H1 (cell line): ENCODE measurements at regions not wholly inside any gene's neighbourhood (a gene's known extent, or its start where the extent isn't known, plus 50 kb on each side); places are given as distances from the start of the nearest gene placed in this dataset.

ENCODE experiments used
- CTCF ChIA-PET: fragments of 300-600 bp; sonication (Branson Sonifier 250); formaldehyde crosslinking; loops from one replicate; lab custom pipeline; 2021; ENCODE audit not compliant: partially characterized antibody; lab: Charles Lee
- POLR2A ChIA-PET: fragments of 300-600 bp; sonication (Branson Sonifier 250); formaldehyde crosslinking; loops from one replicate; lab custom pipeline; 2021; ENCODE audit warnings: inconsistent platforms; ENCODE audit not compliant: partially characterized antibody; lab: Charles Lee
- DNase-seq, 2 experiments: peaks; one replicate each; pipeline versions ENCODE4 v3.0.0 to v3.0.0-alpha.2; 2010 to 2022; ENCODE audit warnings: low spot score in 2 of 2, low read depth in 1 of 2, mixed read lengths in 1 of 2
- FAIRE-seq: peaks from 2 replicates; lab custom pipeline; 2011; peaks lifted over from hg19 to GRCh38; lab: Jason Lieb, UNC
- H2AFZ ChIP-seq: 2 replicates; pipeline ENCODE4 v1.8.1; 2012; ENCODE audit warnings: low read length, inconsistent platforms
- H2AK5ac ChIP-seq: 2 replicates; pipeline ENCODE4 v1.6.1; 2013; ENCODE audit warnings: low read depth, low read length
- H2BK120ac ChIP-seq: replicated peaks from 2 replicates; pipeline ENCODE3; 2013; ENCODE audit warnings: low read depth, low read length, inconsistent platforms
- H2BK12ac ChIP-seq: 2 replicates; pipeline ENCODE4 v1.6.1; 2013; ENCODE audit warnings: low read depth, low read length
- H2BK15ac ChIP-seq: 2 replicates; pipeline ENCODE4 v1.6.1; 2013; ENCODE audit warnings: low read length
- H2BK20ac ChIP-seq: 2 replicates; pipeline ENCODE4 v1.6.1; 2013; ENCODE audit warnings: low read length
- H2BK5ac ChIP-seq: 2 replicates; pipeline ENCODE4 v1.6.1; 2013; ENCODE audit warnings: low read depth, low read length
- H3K14ac ChIP-seq: 2 replicates; pipeline ENCODE4 v1.6.1; 2013; ENCODE audit warnings: inconsistent platforms; ENCODE audit not compliant: insufficient read length
- H3K18ac ChIP-seq: 2 replicates; pipeline ENCODE4 v1.6.1; 2013; ENCODE audit warnings: low read length; ENCODE audit errors: extremely low read depth
- H3K23ac ChIP-seq: 2 replicates; pipeline ENCODE4 v1.6.1; 2013; ENCODE audit warnings: inconsistent platforms; ENCODE audit not compliant: insufficient read length
- H3K23me2 ChIP-seq: 2 replicates; pipeline ENCODE4 v1.6.1; 2013; ENCODE audit warnings: low read depth, low read length
- H3K27ac ChIP-seq: 2 replicates; pipeline ENCODE4 v1.6.1; 2011; ENCODE audit warnings: low read depth, low read length, inconsistent platforms
- H3K27me3 ChIP-seq, 4 experiments: replicated peaks in 1 of 4; 1 replicate in 1 of 4; 2 replicates in 3 of 4; pipeline versions ENCODE4 v1.6.1 to v1.8.1; 2011 to 2013; ENCODE audit warnings: low read length in 3 of 4, mild to moderate bottlenecking in 3 of 4, inconsistent platforms in 2 of 4, mixed read lengths in 2 of 4, moderate library complexity in 1 of 4; ENCODE audit not compliant: control insufficient read depth in 3 of 4, insufficient read depth in 3 of 4; ENCODE audit errors: extremely low read depth in 1 of 4
- H3K36me3 ChIP-seq, 4 experiments: 2 replicates each; pipeline versions ENCODE4 v1.6.1 to v1.8.1; 2011 to 2013; ENCODE audit warnings: mild to moderate bottlenecking in 4 of 4, low read length in 3 of 4, moderate library complexity in 2 of 4, control low read depth in 1 of 4, inconsistent platforms in 1 of 4; ENCODE audit not compliant: insufficient read depth in 4 of 4, control insufficient read depth in 2 of 4
- H3K4ac ChIP-seq: replicated peaks from 2 replicates; pipeline ENCODE3; 2013; ENCODE audit warnings: low read length, low read depth, mixed read lengths, inconsistent platforms; ENCODE audit not compliant: insufficient read length
- H3K4me1 ChIP-seq, 4 experiments: replicated peaks in 1 of 4; 1 replicate in 1 of 4; 2 replicates in 3 of 4; pipeline versions ENCODE4 v1.6.1 to v1.8.1; 2011 to 2013; ENCODE audit warnings: low read length in 3 of 4, inconsistent platforms in 2 of 4, mixed read lengths in 1 of 4; ENCODE audit not compliant: insufficient read depth in 4 of 4, control insufficient read depth in 3 of 4
- H3K4me2 ChIP-seq, 2 experiments: 2 replicates each; pipeline versions ENCODE4 v1.6.1 to v1.8.1; 2011 to 2013; ENCODE audit warnings: low read depth in 2 of 2, low read length in 2 of 2, control low read depth in 1 of 2, inconsistent platforms in 1 of 2, mild to moderate bottlenecking in 1 of 2; ENCODE audit not compliant: insufficient read depth in 1 of 2
- H3K4me3 ChIP-seq, 4 experiments: fragments of 200-600, 300-600 bp in 1 of 4; sonication (generic), shearing (Covaris generic), sonication (Bioruptor Twin) in 1 of 4; 2 replicates each; pipeline versions ENCODE4 v1.5.1 to v1.8.1; 2011 to 2016; ENCODE audit warnings: low read length in 4 of 4, low read depth in 3 of 4, control low read depth in 2 of 4, inconsistent platforms in 2 of 4, mild to moderate bottlenecking in 2 of 4, mixed read lengths in 1 of 4, moderate library complexity in 1 of 4; ENCODE audit not compliant: insufficient read depth in 2 of 4; ENCODE audit errors: extremely low read depth in 1 of 4
- H3K56ac ChIP-seq: replicated peaks from 2 replicates; pipeline ENCODE3; 2013; ENCODE audit warnings: low read depth, mild to moderate bottlenecking, mixed read lengths, low read length, inconsistent platforms; ENCODE audit not compliant: insufficient read length
- H3K79me1 ChIP-seq: 2 replicates; pipeline ENCODE4 v1.6.1; 2013; ENCODE audit warnings: low read depth, low read length, control low read depth
- H3K79me2 ChIP-seq, 2 experiments: 2 replicates each; pipeline versions ENCODE4 v1.6.1 to v1.8.1; 2012 to 2013; ENCODE audit warnings: low read length in 2 of 2, mild to moderate bottlenecking in 2 of 2, inconsistent platforms in 1 of 2; ENCODE audit not compliant: insufficient read depth in 2 of 2, control insufficient read depth in 1 of 2
- H3K9ac ChIP-seq, 4 experiments: replicated peaks in 1 of 4; 1 replicate in 1 of 4; 2 replicates in 3 of 4; pipeline versions ENCODE4 v1.6.1 to v1.8.1; 2011 to 2013; ENCODE audit warnings: low read depth in 3 of 4, low read length in 3 of 4, control low read depth in 2 of 4, mild to moderate bottlenecking in 2 of 4, moderate library complexity in 2 of 4, inconsistent platforms in 1 of 4; ENCODE audit errors: extremely low read depth in 1 of 4
- H3K9me3 ChIP-seq, 2 experiments: 2 replicates each; pipeline versions ENCODE4 v1.6.1 to v1.8.1; 2012 to 2013; ENCODE audit warnings: mild to moderate bottlenecking in 2 of 2, moderate library complexity in 2 of 2, control low read depth in 1 of 2, inconsistent platforms in 1 of 2, low read depth in 1 of 2, low read length in 1 of 2, mixed read lengths in 1 of 2; ENCODE audit not compliant: insufficient read depth in 2 of 2
- H4K20me1 ChIP-seq, 2 experiments: replicated peaks in 1 of 2; 2 replicates each; pipeline versions ENCODE3 to v1.8.1; 2011 to 2013; ENCODE audit warnings: inconsistent platforms in 2 of 2, low read length in 2 of 2, mild to moderate bottlenecking in 1 of 2; ENCODE audit not compliant: insufficient read depth in 2 of 2, control insufficient read depth in 1 of 2
- H4K5ac ChIP-seq: 2 replicates; pipeline ENCODE4 v1.6.1; 2013; ENCODE audit warnings: low read length, low read depth, mixed read lengths, inconsistent platforms; ENCODE audit not compliant: insufficient read length
- H4K8ac ChIP-seq: 2 replicates; pipeline ENCODE4 v1.8.0; 2013; ENCODE audit warnings: mild to moderate bottlenecking, moderate library complexity, low read length, inconsistent platforms; ENCODE audit not compliant: insufficient read depth; ENCODE audit errors: extremely low read depth
- H4K91ac ChIP-seq: replicated peaks from 2 replicates; pipeline ENCODE3; 2013; ENCODE audit warnings: low read length, mixed read lengths, inconsistent platforms; ENCODE audit not compliant: insufficient read length
- ATF3 ChIP-seq: IDR thresholded peaks from 2 replicates; pipeline ENCODE4 v1.6.1; 2011; ENCODE audit warnings: low read depth, mild to moderate bottlenecking, low read length; ENCODE audit not compliant: insufficient read depth
- BACH1 ChIP-seq: IDR thresholded peaks from 2 replicates; pipeline ENCODE4 v1.6.1; 2012; ENCODE audit warnings: low read length, improper control_type of control experiment
- CBX8 ChIP-seq: fragments of 300-800, 300-1000 bp; sonication (generic); IDR thresholded peaks from 2 replicates; pipeline ENCODE4 v1.7.1; 2016; ENCODE audit warnings: low read depth, low read length, borderline replicate concordance
- CHD1 ChIP-seq: IDR thresholded peaks from 2 replicates; pipeline ENCODE4 v1.6.1; 2012; ENCODE audit warnings: low read depth, low read length, improper control_type of control experiment
- EP300 ChIP-seq, 2 experiments: IDR thresholded peaks; 1 replicate in 1 of 2; 2 replicates in 1 of 2; pipeline ENCODE4 v1.6.1; 2011 to 2012; ENCODE audit warnings: low read depth in 2 of 2, low read length in 2 of 2, mild to moderate bottlenecking in 2 of 2, borderline replicate concordance in 1 of 2, inconsistent platforms in 1 of 2, moderate library complexity in 1 of 2
- KDM1A ChIP-seq: fragments of 200-600, 300-600 bp; sonication (generic); IDR thresholded peaks from 2 replicates; pipeline ENCODE4 v1.7.1; 2016; ENCODE audit warnings: mild to moderate bottlenecking, low read length, borderline replicate concordance
- KDM5A ChIP-seq: fragments of 200-600 bp; IDR thresholded peaks from 2 replicates; pipeline ENCODE4 v1.7.1; 2012; ENCODE audit warnings: mild to moderate bottlenecking, low read length, inconsistent platforms, mixed read lengths
- POLR2A ChIP-seq, 2 experiments: IDR thresholded peaks; 1 replicate in 1 of 2; 2 replicates in 1 of 2; pipeline ENCODE4 v1.6.1; 2011; ENCODE audit warnings: low read depth in 2 of 2, low read length in 2 of 2, mild to moderate bottlenecking in 2 of 2; ENCODE audit errors: control extremely low read depth in 1 of 2
- RXRA ChIP-seq: IDR thresholded peaks from 2 replicates; pipeline ENCODE4 v1.6.1; 2011; ENCODE audit warnings: low read depth, mild to moderate bottlenecking, low read length, moderate library complexity; ENCODE audit not compliant: insufficient read depth
- WGBS, 2 experiments: shearing (Covaris generic) in 1 of 2; methylation state at CpG; one replicate each; pipeline versions ENCODE4 v1.1.6 to v1.1.7; 2013 to 2015; ENCODE audit warnings: low lambda C conversion rate in 2 of 2, mixed read lengths in 2 of 2, inconsistent platforms in 1 of 2, low coverage in 1 of 2, missing lambda C conversion rate in 1 of 2; ENCODE audit not compliant: insufficient replicate concordance in 2 of 2, insufficient coverage in 1 of 2, insufficient read length in 1 of 2; ENCODE audit errors: extremely low coverage in 1 of 2, missing lambda C conversion rate in 1 of 2; 5-methylcytosine and 5-hydroxymethylcytosine counted together

- Histone ChIP-seq H2BK5ac (no peak overlapping the region), H2BK20ac (no peak overlapping the region), H4K5ac (no peak overlapping the region), H3K9me3 (peaks cover 3% of the 10 kb centered on the region in 2 experiments; a peak in 2 of 4 replicates), H3K36me3 (0 out of 8 replicates have a peak, but pooled peaks cover 0 to 2% (median 0%) of the 10 kb centered on the region in 4 experiments), H3K14ac (no peak overlapping the region), H4K20me1 (no peaks in the 10 kb centered on the region), H3K9ac (no peak overlapping the region), H3K23me2 (no peaks in the 10 kb centered on the region), H4K8ac (no peak overlapping the region), H2BK120ac (no peak overlapping the region), H2AK5ac (no peak overlapping the region), H2AFZ (no peak overlapping the region), H3K18ac (no peak overlapping the region), H3K4me1 (no peaks in the 10 kb centered on the region), H3K23ac (no peak overlapping the region), H3K79me2 (no peaks in the 10 kb centered on the region), H2BK12ac (no peak overlapping the region), H3K27ac (no peak overlapping the region), H3K27me3 (no peaks in the 10 kb centered on the region), H3K4me2 (no peak overlapping the region), H3K79me1 (no peaks in the 10 kb centered on the region), H3K4me3 (no peak overlapping the region), H4K91ac (no peak overlapping the region), H3K4ac (no peak overlapping the region), H3K56ac (no peak overlapping the region), H2BK15ac (no peak overlapping the region)
- POLR2A ChIA-PET, result no interaction called here
- CTCF ChIA-PET, result interaction anchor here (0.8 kb wide), 1 partner anchor 65 kb away, joined by 3 read pairs; no protein-coding TSS in a partner anchor
- FAIRE-seq (no peak), DNase-seq (no peak)
- 94% methylated on average over 8 of the region's 8 CpGs; no CpG with 5 or more reads in 1 of the 2 experiments for WGBS, 2 experiments
- no peak for TF ChIP-seq EP300 (IDR thresholded peaks at IDR 0.05; ENCODE audit: borderline replicate concordance in 1 of 2, low read depth in 2 of 2, low read length in 2 of 2)
- no peak for TF ChIP-seq CHD1
- TF ChIP-seq BACH1, result no peak
- no peak for TF ChIP-seq KDM5A
- TF ChIP-seq ATF3, result no peak
- no peak for TF ChIP-seq RXRA
- TF ChIP-seq KDM1A, result no peak
- TF ChIP-seq POLR2A (IDR thresholded peaks at IDR 0.05; ENCODE audit: control extremely low read depth in 1 of 2, low read depth in 2 of 2, low read length in 2 of 2), result no peak
- TF ChIP-seq CBX8, result no peak
Measured at GRCh38 chr2:8369522-8369921, 312.3 kb upstream of the ID2 start.
